ENCODE measurements at regions not wholly inside any gene's neighbourhood (a gene's known extent, or its start where the extent isn't known, plus 50 kb on each side); places are given as distances from the start of the nearest gene placed in this dataset.

GRCh38 chr2:121015971-121016485 is 269.0 kb downstream of the TFCP2L1 start:
- TF ChIP-seq CTCF (IDR thresholded peaks at IDR 0.05; ENCODE audit: unreplicated experiment in 3 of 3), result no peak
- Mint-ChIP-seq H3K9me3 (peaks cover 20% of the 10 kb centered on the region), H3K4me3 (no peak overlapping the region), H3K27me3 (ENCODE audit: low read depth) (peaks cover 7% of the 10 kb centered on the region), H3K27ac (no peak overlapping the region), H3K36me3 (ENCODE audit: low read depth) (peaks cover 4% of the 10 kb centered on the region), H3K4me1 (no peaks in the 10 kb centered on the region)

- no peak overlapping the region for H3K4me3 Mint-ChIP-seq
- no peak overlapping the region for H3K27ac Mint-ChIP-seq
- H3K36me3 Mint-ChIP-seq (ENCODE audit: low read depth), result peaks cover 4% of the 10 kb centered on the region
- peaks cover 5% of the 10 kb centered on the region for H3K4me1 Mint-ChIP-seq
- peaks cover 18% of the 10 kb centered on the region for H3K27me3 Mint-ChIP-seq (ENCODE audit: low read depth)
- TF ChIP-seq CTCF (IDR thresholded peaks at IDR 0.05; ENCODE audit: unreplicated experiment in 3 of 3), result no peak
- peaks cover 12% of the 10 kb centered on the region for H3K9me3 Mint-ChIP-seq
These were observed 267.6 kb downstream of the TFCP2L1 start for GRCh38 chr2:121017396-121017795.

DNA sequence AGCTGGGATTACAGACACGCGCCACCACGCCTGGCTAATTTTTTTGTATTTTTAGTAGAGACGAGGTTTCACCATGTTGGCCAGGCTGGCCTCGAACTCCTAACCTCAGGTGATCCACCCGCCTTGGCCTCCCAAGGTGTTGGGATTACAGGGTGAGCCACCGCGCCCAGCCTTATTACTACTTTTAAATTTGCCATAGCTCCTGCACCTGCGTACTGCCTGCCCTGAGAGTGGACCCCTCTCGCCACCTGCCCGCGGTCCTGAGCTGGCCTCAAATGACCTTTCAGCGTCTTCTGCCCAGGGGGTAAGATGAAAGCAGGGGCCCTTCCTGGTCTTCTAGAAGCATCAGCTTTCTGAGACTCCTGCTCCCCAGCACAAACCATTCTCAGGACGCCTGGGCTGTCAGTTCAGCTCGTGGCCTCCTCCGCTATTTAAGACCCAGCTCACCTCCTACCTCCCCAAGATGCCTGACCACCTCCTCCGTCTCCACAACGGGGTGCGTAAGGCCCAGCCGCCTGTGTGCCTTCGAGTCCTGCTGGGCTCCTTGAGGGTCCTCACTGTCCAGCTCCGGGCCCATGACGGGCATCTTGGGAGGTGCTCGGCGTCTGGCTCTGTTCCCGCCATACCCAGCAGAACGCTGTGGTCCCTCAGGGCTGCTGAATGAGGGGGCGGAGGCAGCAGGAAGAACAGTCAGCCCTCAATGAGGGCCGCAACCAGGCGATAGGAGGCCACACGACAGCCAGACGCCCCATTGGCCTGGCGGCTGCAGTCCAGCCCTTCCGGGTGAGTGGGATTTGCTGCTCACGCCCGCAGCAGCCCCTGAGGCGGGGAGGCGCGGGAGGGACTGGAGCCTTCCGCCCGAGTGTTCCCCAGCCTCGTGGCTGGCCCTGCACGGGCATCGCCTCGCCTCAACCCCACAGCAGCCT is 266.6 kb downstream of the TFCP2L1 start:
- Mint-ChIP-seq H3K9me3 (peaks cover 9% of the 10 kb centered on the region), H3K4me1 (peaks cover 5% of the 10 kb centered on the region), H3K27me3 (ENCODE audit: low read depth) (peaks cover 26% of the 10 kb centered on the region), H3K4me3 (no peak overlapping the region), H3K36me3 (ENCODE audit: low read depth) (peaks cover 4% of the 10 kb centered on the region), H3K27ac (no peak overlapping the region)
- TF ChIP-seq CTCF (IDR thresholded peaks at IDR 0.05; ENCODE audit: unreplicated experiment in 3 of 3), result no peak

DNA sequence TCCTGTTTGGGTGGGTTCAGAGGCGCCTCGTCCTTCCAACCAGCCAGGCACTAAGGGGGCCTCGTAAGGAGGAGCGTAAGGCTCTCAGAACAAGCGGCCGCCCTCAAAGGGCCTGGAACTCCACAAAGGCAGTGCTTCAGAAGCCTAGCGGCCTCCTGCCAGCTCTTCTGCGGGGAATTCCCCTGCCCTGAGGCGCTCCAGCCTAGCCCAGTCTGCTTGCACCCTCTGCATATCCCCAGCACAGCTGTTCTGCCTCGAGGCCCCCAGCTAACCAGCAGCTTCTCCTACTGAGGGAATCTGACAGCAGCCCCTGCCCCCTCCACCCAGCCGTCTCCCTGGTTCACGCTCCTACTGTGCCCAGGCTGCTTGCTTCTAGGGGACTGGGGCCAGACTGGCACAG is 265.9 kb downstream of the TFCP2L1 start:
- TF ChIP-seq CTCF (IDR thresholded peaks at IDR 0.05; ENCODE audit: unreplicated experiment in 3 of 3), result no peak
- Mint-ChIP-seq H3K4me1 (peaks cover 5% of the 10 kb centered on the region), H3K27ac (no peak overlapping the region), H3K4me3 (no peak overlapping the region), H3K36me3 (ENCODE audit: low read depth) (peaks cover 4% of the 10 kb centered on the region), H3K27me3 (ENCODE audit: low read depth) (peaks cover 27% of the 10 kb centered on the region), H3K9me3 (peaks cover 9% of the 10 kb centered on the region)

- peaks cover 28% of the 10 kb centered on the region for H3K27me3 Mint-ChIP-seq (ENCODE audit: low read depth)
- H3K4me3 Mint-ChIP-seq, result no peak overlapping the region
- H3K36me3 Mint-ChIP-seq (ENCODE audit: low read depth), result peaks cover 5% of the 10 kb centered on the region
- no peak overlapping the region for H3K27ac Mint-ChIP-seq
- no peak for TF ChIP-seq CTCF (IDR thresholded peaks at IDR 0.05; ENCODE audit: unreplicated experiment in 3 of 3)
- H3K4me1 Mint-ChIP-seq, result peaks cover 5% of the 10 kb centered on the region
- peaks cover 9% of the 10 kb centered on the region for H3K9me3 Mint-ChIP-seq
These were observed 265.2 kb downstream of the TFCP2L1 start for GRCh38 chr2:121019756-121020155.

Measured in nephron (organoid).